GM12864 (cell line): ENCODE measurements at regions not wholly inside any gene's neighbourhood (a gene's known extent, or its start where the extent isn't known, plus 50 kb on each side); places are given as distances from the start of the nearest gene placed in this dataset.

Experiments
- DNase-seq: peaks from one replicate; pipeline ENCODE4 v3.0.0-alpha.2; 2011; ENCODE audit warnings: low read depth
- H3K4me3 ChIP-seq: 2 replicates; pipeline ENCODE4 v1.5.1; 2011; ENCODE audit warnings: mild to moderate bottlenecking, low read depth, low read length, control low read depth
- TF ChIP-seq, protein P1 (sequence below): IDR thresholded peaks from 2 replicates; pipeline ENCODE4 v1.5.1; 2011; ENCODE audit warnings: low read depth, mild to moderate bottlenecking, moderate library complexity, low read length, control low read depth, inconsistent platforms; ENCODE audit errors: missing control alignments

DNA sequence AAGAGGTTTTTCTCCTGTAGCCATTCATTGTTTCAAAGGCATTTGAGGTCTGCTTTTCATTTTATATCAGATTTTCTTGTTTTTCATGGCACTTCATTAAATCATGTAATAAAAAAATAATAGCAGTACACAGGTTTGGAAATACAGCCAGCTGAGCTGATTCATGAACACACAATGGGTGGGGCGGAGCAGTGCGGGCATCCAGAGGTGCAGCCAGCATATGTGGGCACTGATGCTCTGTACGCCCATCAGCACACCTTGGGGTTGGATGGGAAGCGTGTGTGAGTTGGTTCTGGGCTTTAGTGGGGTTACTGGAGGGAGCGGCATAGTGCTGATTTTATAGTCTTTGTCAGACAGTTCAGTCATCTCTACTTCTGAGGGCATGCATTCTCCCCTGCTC lies 54.2 kb upstream of the IRX4 start:
- DNase-seq, result no peak
- TF ChIP-seq, protein P1, sequence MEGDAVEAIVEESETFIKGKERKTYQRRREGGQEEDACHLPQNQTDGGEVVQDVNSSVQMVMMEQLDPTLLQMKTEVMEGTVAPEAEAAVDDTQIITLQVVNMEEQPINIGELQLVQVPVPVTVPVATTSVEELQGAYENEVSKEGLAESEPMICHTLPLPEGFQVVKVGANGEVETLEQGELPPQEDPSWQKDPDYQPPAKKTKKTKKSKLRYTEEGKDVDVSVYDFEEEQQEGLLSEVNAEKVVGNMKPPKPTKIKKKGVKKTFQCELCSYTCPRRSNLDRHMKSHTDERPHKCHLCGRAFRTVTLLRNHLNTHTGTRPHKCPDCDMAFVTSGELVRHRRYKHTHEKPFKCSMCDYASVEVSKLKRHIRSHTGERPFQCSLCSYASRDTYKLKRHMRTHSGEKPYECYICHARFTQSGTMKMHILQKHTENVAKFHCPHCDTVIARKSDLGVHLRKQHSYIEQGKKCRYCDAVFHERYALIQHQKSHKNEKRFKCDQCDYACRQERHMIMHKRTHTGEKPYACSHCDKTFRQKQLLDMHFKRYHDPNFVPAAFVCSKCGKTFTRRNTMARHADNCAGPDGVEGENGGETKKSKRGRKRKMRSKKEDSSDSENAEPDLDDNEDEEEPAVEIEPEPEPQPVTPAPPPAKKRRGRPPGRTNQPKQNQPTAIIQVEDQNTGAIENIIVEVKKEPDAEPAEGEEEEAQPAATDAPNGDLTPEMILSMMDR, result no peak
- H3K4me3 ChIP-seq, result no peak overlapping the region

DNA sequence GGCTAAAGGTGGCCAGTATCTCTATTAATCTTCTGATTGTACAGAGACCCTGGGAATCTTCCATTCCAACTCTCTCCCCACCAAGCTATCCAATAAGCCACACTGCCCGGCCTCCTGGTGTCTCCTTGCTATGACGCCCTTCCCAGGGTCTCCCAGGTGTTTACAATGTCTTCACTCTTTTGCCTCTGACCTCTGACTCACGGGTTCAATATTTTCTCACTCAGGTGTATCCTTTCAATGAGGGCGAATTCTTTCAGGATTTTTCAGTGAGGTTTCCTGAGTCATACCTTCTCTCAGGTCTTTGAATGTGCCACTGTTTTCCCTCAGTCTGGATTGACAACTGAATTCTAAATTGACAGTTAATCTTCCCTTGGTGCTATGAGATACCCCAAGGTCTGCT lies 53.7 kb upstream of the IRX4 start:
- no peak overlapping the region for H3K4me3 ChIP-seq
- DNase-seq, result no peak
- TF ChIP-seq, protein P1, result no peak

DNA sequence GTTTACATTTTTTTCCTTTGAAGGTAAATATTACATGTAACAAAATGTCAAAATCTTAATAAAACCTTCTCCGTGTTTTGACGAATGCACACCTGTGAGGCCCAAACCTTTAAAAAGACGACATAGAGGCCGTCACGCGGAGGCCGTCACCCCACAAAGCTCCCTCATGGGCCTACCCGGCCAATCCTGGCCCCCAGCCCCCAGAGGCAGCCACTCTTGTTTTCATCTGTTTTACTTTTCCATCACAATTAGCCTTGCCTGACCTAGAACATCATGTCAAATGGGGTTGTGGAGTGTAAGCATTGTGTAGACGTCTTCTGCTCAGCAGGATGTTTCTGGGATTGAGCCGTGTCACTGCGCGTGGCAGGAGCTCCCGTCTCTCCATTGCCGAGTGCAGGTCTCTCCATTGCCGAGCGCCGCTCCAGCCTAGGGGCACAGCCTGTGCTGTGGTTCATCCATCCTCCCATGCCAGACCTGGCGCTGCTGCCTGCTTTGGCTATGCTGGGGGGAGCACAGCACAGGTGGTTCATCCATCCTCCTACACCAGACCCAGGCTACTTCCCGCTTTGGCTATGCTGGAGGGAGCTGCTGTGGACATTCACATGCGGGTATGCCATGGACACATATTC lies 52.2 kb upstream of the IRX4 start:
- no peak for DNase-seq
- no peak overlapping the region for H3K4me3 ChIP-seq
- TF ChIP-seq, protein P1, result no peak

DNA sequence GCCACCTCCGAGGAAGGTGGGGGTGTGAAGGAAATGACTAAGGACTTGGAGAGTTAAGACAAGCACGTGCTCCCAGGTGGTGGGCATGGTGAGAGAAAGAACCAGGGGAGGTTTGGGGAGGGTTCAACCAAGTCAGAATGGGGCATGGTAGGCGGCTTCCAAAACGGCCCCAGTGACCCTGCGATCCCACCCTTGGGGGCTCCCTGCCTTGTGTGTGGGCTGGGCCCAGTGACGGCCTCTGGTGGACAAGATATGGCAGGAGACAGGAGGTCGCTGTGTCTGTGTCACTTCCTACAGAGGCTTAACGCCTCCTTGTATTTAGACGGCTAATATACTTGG lies 51.3 kb upstream of the IRX4 start:
- no peak overlapping the region for H3K4me3 ChIP-seq
- no peak for DNase-seq
- TF ChIP-seq, protein P1, result no peak

DNA sequence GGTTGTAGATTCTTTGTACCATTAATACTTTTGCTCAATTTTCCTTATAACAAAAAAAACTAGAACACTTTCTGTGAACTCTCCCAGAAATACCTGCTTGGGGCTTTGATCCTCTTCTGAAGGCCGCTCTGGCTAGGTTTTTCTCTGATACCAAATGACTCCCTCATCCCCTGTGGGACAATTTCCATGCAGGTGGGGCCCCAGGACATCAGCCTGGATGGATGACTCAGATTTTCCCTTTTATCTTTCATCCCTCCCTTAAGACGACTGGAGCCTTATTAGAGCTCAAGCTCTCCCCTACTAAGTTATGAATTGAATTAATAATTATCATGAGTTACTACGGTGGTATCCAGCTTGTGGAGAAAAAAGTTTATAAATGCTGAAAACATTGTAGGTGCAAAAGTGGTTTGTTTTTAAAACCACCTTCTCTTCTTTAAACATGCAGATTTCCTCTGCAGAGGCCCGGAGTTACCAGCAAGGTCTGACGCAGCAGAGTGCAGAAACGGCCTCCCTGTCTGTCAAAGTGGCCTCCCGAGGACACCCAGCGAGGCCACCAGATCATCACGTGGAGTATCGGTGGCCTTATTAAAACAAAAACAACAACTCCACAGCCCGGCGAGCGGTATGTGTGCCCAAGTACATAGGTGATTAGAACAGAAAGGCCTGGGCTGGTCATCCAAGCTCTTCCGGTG lies 50.8 kb upstream of the IRX4 start:
- no peak overlapping the region for H3K4me3 ChIP-seq
- no peak for DNase-seq
- TF ChIP-seq, protein P1, result no peak
